IMR-90 (cell line): ENCODE measurements at regions not wholly inside any gene's neighbourhood (a gene's known extent, or its start where the extent isn't known, plus 50 kb on each side); places are given as distances from the start of the nearest gene placed in this dataset.

Experiments used
- ATAC-seq: fragments of 200-7000 bp; cut with Tn5 transposase; 2 replicates; pipeline ENCODE4 v1.9.1; 2020; ENCODE audit warnings: low read depth, mild to moderate bottlenecking, moderate library complexity
- BruUV-seq: library from RNA; stranded (reverse); fragments of 400-500 nt; replicated peaks from 2 replicates; lab custom pipeline; 2021; lab: Mats Ljungman, UMichigan
- CTCF ChIA-PET: fragments of 300-600 bp; formaldehyde crosslinking; extraction: SDS; loops from one replicate; lab custom pipeline; 2021; ENCODE audit warnings: antibody characterized with exemption; lab: Yijun Ruan, JAX
- POLR2A ChIA-PET: fragments of 300-600 bp; sonication (Branson Sonifier 250); formaldehyde crosslinking; loops from one replicate; lab custom pipeline; 2022; ENCODE audit warnings: antibody characterized with exemption; ENCODE audit not compliant: unreplicated experiment; lab: Charles Lee
- DNase-seq: peaks from one replicate; pipeline ENCODE4 v3.0.0; 2013
- H2AFZ ChIP-seq: replicated peaks from 2 replicates; pipeline ENCODE3; 2013; ENCODE audit warnings: low read length, mild to moderate bottlenecking; ENCODE audit not compliant: poor library complexity
- H2AK5ac ChIP-seq: 2 replicates; pipeline ENCODE4 v1.6.1; 2013; ENCODE audit warnings: low read depth, low read length, inconsistent platforms
- H2AK9ac ChIP-seq: replicated peaks from 2 replicates; pipeline ENCODE3; 2013; ENCODE audit warnings: mild to moderate bottlenecking, low read depth, low read length, moderate library complexity; ENCODE audit not compliant: poor library complexity
- H2BK120ac ChIP-seq: 2 replicates; pipeline ENCODE4 v1.6.1; 2013; ENCODE audit warnings: low read depth, low read length, inconsistent platforms
- H2BK15ac ChIP-seq: 3 replicates; pipeline ENCODE4 v1.6.1; 2013; ENCODE audit warnings: low read depth, low read length, inconsistent platforms
- H2BK20ac ChIP-seq: 2 replicates; pipeline ENCODE4 v1.6.1; 2013; ENCODE audit warnings: low read depth, mild to moderate bottlenecking, inconsistent platforms, low read length, moderate library complexity
- H2BK5ac ChIP-seq: 2 replicates; pipeline ENCODE4 v1.6.1; 2013; ENCODE audit warnings: mild to moderate bottlenecking, low read depth, low read length, inconsistent platforms; ENCODE audit not compliant: poor library complexity, severe bottlenecking
- H3K14ac ChIP-seq: replicated peaks from 2 replicates; pipeline ENCODE4 v1.6.1; 2013; ENCODE audit warnings: low read depth, low read length, inconsistent platforms
- H3K18ac ChIP-seq: 2 replicates; pipeline ENCODE4 v1.6.1; 2013; ENCODE audit warnings: low read depth, low read length, control low read depth
- H3K23ac ChIP-seq: 2 replicates; pipeline ENCODE4 v1.6.1; 2013; ENCODE audit warnings: low read depth, low read length, inconsistent platforms
- H3K27ac ChIP-seq: 2 replicates; pipeline ENCODE4 v1.5.1; 2013; ENCODE audit warnings: mild to moderate bottlenecking, control low read depth, low read length; ENCODE audit not compliant: insufficient read depth
- H3K27me3 ChIP-seq: 2 replicates; pipeline ENCODE4 v1.6.1; 2013; ENCODE audit warnings: low read length; ENCODE audit not compliant: control insufficient read depth, insufficient read depth
- H3K36me3 ChIP-seq: 2 replicates; pipeline ENCODE4 v1.6.1; 2013; ENCODE audit warnings: low read length, mixed read lengths; ENCODE audit not compliant: control insufficient read depth, insufficient read depth
- H3K4ac ChIP-seq: 2 replicates; pipeline ENCODE4 v1.6.1; 2013; ENCODE audit warnings: low read depth, low read length, inconsistent platforms
- H3K4me1 ChIP-seq: 2 replicates; pipeline ENCODE4 v1.6.1; 2013; ENCODE audit warnings: low read length, mixed read lengths; ENCODE audit not compliant: control insufficient read depth, insufficient read depth
- H3K4me2 ChIP-seq: 2 replicates; pipeline ENCODE4 v1.6.1; 2013; ENCODE audit warnings: low read depth, mild to moderate bottlenecking, control low read depth, low read length, moderate library complexity
- H3K4me3 ChIP-seq: 2 replicates; pipeline ENCODE4 v1.5.1; 2013; ENCODE audit warnings: low read depth, mild to moderate bottlenecking, control low read depth, low read length, moderate library complexity; ENCODE audit not compliant: insufficient read depth
- H3K56ac ChIP-seq: 2 replicates; pipeline ENCODE4 v1.6.1; 2013; ENCODE audit warnings: low read length, inconsistent platforms; ENCODE audit not compliant: insufficient read depth; ENCODE audit errors: extremely low read depth
- H3K79me1 ChIP-seq, 2 experiments: 2 replicates each; pipeline ENCODE4 v1.6.1; 2013; ENCODE audit warnings: low read length in 2 of 2, inconsistent platforms in 1 of 2, low read depth in 1 of 2
- H3K9ac ChIP-seq: 2 replicates; pipeline ENCODE4 v1.6.1; 2013; ENCODE audit warnings: low read depth, low read length, control low read depth
- H3K9me1 ChIP-seq: 2 replicates; pipeline ENCODE4 v1.6.1; 2013; ENCODE audit warnings: low read length, inconsistent platforms; ENCODE audit not compliant: insufficient read depth
- H3K9me3 ChIP-seq: 2 replicates; pipeline ENCODE4 v1.6.1; 2013; ENCODE audit warnings: low read length; ENCODE audit not compliant: control insufficient read depth, insufficient read depth
- H4K20me1 ChIP-seq: 2 replicates; pipeline ENCODE4 v1.6.1; 2013; ENCODE audit warnings: low read length, inconsistent platforms; ENCODE audit not compliant: insufficient read depth
- H4K5ac ChIP-seq: 2 replicates; pipeline ENCODE4 v1.6.1; 2013; ENCODE audit warnings: mild to moderate bottlenecking, low read depth, low read length, control low read depth
- H4K8ac ChIP-seq, 2 experiments: 2 replicates each; pipeline ENCODE4 v1.6.1; 2013; ENCODE audit warnings: low read depth in 2 of 2, low read length in 2 of 2, control low read depth in 1 of 2, inconsistent platforms in 1 of 2
- H4K91ac ChIP-seq: 2 replicates; pipeline ENCODE4 v1.6.1; 2013; ENCODE audit warnings: low read depth, low read length, inconsistent platforms; ENCODE audit not compliant: insufficient read depth
- BHLHE40 ChIP-seq: fragments of 150-350 bp; IDR thresholded peaks from 2 replicates; pipeline ENCODE4 v1.6.1; 2016; ENCODE audit warnings: mild to moderate bottlenecking, low read depth, low read length
- CEBPB ChIP-seq: IDR thresholded peaks from 2 replicates; pipeline ENCODE4 v1.6.1; 2012; ENCODE audit warnings: low read depth, low read length, improper control_type of control experiment
- CHD1 ChIP-seq: IDR thresholded peaks from 2 replicates; pipeline ENCODE4 v1.6.1; 2012; ENCODE audit warnings: low read depth, low read length, improper control_type of control experiment
- MAFK ChIP-seq: IDR thresholded peaks from 2 replicates; pipeline ENCODE4 v1.6.1; 2012; ENCODE audit warnings: low read depth, low read length, improper control_type of control experiment
- MAZ ChIP-seq: IDR thresholded peaks from 2 replicates; pipeline ENCODE4 v1.6.1; 2012; ENCODE audit warnings: low read depth, mild to moderate bottlenecking, low read length, improper control_type of control experiment, moderate library complexity, borderline replicate concordance
- MXI1 ChIP-seq: IDR thresholded peaks from 2 replicates; pipeline ENCODE4 v1.6.1; 2012; ENCODE audit warnings: low read depth, mild to moderate bottlenecking, low read length, moderate library complexity, borderline replicate concordance
- NFE2L2 ChIP-seq: fragments of 150-350 bp; IDR thresholded peaks from 2 replicates; pipeline ENCODE4 v1.6.1; 2016; ENCODE audit warnings: low read depth, mild to moderate bottlenecking, low read length
- POLR2A ChIP-seq: IDR thresholded peaks from 2 replicates; pipeline ENCODE4 v1.6.1; 2012; ENCODE audit warnings: mild to moderate bottlenecking, low read depth, low read length
- RAD21 ChIP-seq: IDR thresholded peaks from 2 replicates; pipeline ENCODE4 v1.6.1; 2012; ENCODE audit warnings: low read length, improper control_type of control experiment
- RCOR1 ChIP-seq: IDR thresholded peaks from 2 replicates; pipeline ENCODE4 v1.6.1; 2012; ENCODE audit warnings: mild to moderate bottlenecking, low read length, improper control_type of control experiment; ENCODE audit not compliant: insufficient replicate concordance
- RFX5 ChIP-seq: IDR thresholded peaks from 2 replicates; pipeline ENCODE4 v1.8.0; 2012; ENCODE audit warnings: low read depth, mild to moderate bottlenecking, low read length, moderate library complexity
- SMC3 ChIP-seq: fragments of 150-350 bp; IDR thresholded peaks from 2 replicates; pipeline ENCODE4 v1.6.1; 2016; ENCODE audit warnings: low read depth, mild to moderate bottlenecking, antibody characterized with exemption, low read length, moderate library complexity
- dilution Hi-C: fragments of 300-500 bp; cut with HindIII; formaldehyde crosslinking; loops from one replicate; pipeline ENCODE4 v1.14.3; 2018; ENCODE audit warnings: low sequenced_read_pairs; ENCODE audit not compliant: unreplicated experiment
- in situ Hi-C: fragments of 300-500 bp; cut with MboI; formaldehyde crosslinking; loops from 3 replicates; pipeline ENCODE4 v1.14.3; 2019; ENCODE audit warnings: low sequenced_read_pairs, inconsistent platforms, mixed read lengths
- intact Hi-C: fragments of 100-400 bp; cut with micrococcal nuclease; formaldehyde crosslinking; loops from 2 replicates; pipeline ENCODE4 v1.10.0; 2022
- TF ChIP-seq, protein P1 (sequence below): fragments of 150-350 bp; IDR thresholded peaks from 2 replicates; pipeline ENCODE4 v1.6.1; 2017; ENCODE audit warnings: mild to moderate bottlenecking, antibody characterized with exemption, low read length, low read depth
- TF ChIP-seq, protein P2 (sequence below): fragments of 150-350 bp; IDR thresholded peaks from 2 replicates; pipeline ENCODE4 v1.6.1; 2016; ENCODE audit warnings: low read depth, mild to moderate bottlenecking, low read length, moderate library complexity, borderline replicate concordance
- TF ChIP-seq, protein P3 (sequence below): conservative IDR thresholded peaks from 2 replicates; pipeline ENCODE4 v1.5.1; 2012; ENCODE audit warnings: mild to moderate bottlenecking, low read depth, low read length, improper control_type of control experiment

DNA sequence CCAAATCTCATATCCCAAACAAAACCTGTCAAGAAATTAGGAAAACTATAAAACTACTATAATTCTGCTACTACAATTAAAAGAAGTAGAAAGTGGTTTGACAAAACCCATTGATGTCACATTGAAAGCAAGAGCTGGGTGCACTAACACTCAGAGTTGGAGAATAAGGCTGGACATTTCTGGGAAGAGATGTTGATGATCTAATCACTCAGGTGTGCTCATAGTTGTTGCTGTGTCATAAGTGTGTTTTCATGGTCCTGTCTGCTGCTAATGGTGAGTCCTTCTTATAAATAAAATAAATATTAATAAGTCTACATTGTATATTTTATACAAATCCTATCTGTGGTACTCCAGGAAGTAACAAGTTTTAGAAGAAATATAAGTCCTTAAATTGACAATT is 168.2 kb upstream of the LRP1B start:
- Histone ChIP-seq H3K27me3 (no peaks in the 10 kb centered on the region), H3K4me1 (no peaks in the 10 kb centered on the region), H2BK5ac (no peak overlapping the region), H3K56ac (no peak overlapping the region), H2BK15ac (no peak overlapping the region), H3K14ac (no peak overlapping the region), H3K9me1 (no peaks in the 10 kb centered on the region), H3K27ac (no peak overlapping the region), H3K79me1 (no peaks in the 10 kb centered on the region), H3K4me2 (no peak overlapping the region), H2AK9ac (no peak overlapping the region), H2BK20ac (no peak overlapping the region), H3K9ac (no peak overlapping the region), H3K18ac (no peak overlapping the region), H3K23ac (no peak overlapping the region), H3K4me3 (no peak overlapping the region), H3K4ac (no peak overlapping the region), H3K36me3 (no peaks in the 10 kb centered on the region), H2BK120ac (no peak overlapping the region), H4K8ac (no peak overlapping the region), H2AK5ac (no peak overlapping the region), H4K91ac (no peak overlapping the region), H2AFZ (no peak overlapping the region), H4K5ac (no peak overlapping the region), H4K20me1 (no peaks in the 10 kb centered on the region), H3K9me3 (no peaks in the 10 kb centered on the region; the same call in 1 of the 2 replicates)
- intact Hi-C loops: no loop called here
- ATAC-seq: no peak
- dilution Hi-C loops: no loop called here
- DNase-seq: no peak
- no TSS peak for BruUV-seq
- in situ Hi-C loops: no loop called here
- CTCF ChIA-PET: no interaction called here
- no peak for TF ChIP-seq RAD21
- TF ChIP-seq, protein P1, sequence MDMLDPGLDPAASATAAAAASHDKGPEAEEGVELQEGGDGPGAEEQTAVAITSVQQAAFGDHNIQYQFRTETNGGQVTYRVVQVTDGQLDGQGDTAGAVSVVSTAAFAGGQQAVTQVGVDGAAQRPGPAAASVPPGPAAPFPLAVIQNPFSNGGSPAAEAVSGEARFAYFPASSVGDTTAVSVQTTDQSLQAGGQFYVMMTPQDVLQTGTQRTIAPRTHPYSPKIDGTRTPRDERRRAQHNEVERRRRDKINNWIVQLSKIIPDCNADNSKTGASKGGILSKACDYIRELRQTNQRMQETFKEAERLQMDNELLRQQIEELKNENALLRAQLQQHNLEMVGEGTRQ: no peak
- TF ChIP-seq BHLHE40: no peak
- TF ChIP-seq POLR2A: no peak
- no peak for TF ChIP-seq MXI1
- TF ChIP-seq RFX5: no peak
- no peak for TF ChIP-seq CHD1
- TF ChIP-seq MAFK: no peak
- TF ChIP-seq, protein P2, sequence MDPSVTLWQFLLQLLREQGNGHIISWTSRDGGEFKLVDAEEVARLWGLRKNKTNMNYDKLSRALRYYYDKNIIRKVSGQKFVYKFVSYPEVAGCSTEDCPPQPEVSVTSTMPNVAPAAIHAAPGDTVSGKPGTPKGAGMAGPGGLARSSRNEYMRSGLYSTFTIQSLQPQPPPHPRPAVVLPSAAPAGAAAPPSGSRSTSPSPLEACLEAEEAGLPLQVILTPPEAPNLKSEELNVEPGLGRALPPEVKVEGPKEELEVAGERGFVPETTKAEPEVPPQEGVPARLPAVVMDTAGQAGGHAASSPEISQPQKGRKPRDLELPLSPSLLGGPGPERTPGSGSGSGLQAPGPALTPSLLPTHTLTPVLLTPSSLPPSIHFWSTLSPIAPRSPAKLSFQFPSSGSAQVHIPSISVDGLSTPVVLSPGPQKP: no peak
- TF ChIP-seq, protein P3, sequence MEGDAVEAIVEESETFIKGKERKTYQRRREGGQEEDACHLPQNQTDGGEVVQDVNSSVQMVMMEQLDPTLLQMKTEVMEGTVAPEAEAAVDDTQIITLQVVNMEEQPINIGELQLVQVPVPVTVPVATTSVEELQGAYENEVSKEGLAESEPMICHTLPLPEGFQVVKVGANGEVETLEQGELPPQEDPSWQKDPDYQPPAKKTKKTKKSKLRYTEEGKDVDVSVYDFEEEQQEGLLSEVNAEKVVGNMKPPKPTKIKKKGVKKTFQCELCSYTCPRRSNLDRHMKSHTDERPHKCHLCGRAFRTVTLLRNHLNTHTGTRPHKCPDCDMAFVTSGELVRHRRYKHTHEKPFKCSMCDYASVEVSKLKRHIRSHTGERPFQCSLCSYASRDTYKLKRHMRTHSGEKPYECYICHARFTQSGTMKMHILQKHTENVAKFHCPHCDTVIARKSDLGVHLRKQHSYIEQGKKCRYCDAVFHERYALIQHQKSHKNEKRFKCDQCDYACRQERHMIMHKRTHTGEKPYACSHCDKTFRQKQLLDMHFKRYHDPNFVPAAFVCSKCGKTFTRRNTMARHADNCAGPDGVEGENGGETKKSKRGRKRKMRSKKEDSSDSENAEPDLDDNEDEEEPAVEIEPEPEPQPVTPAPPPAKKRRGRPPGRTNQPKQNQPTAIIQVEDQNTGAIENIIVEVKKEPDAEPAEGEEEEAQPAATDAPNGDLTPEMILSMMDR: no peak
- TF ChIP-seq RCOR1: no peak
- no peak for TF ChIP-seq CEBPB
- no peak for TF ChIP-seq MAZ
- TF ChIP-seq NFE2L2: no peak
- no peak for TF ChIP-seq SMC3
- POLR2A ChIA-PET: no interaction called here
